C4-2B (cell line): ENCODE measurements at regions not wholly inside any gene's neighbourhood (a gene's known extent, or its start where the extent isn't known, plus 50 kb on each side); places are given as distances from the start of the nearest gene placed in this dataset.

Experiments used
- H3K27ac ChIP-seq: fragments of 450-650 bp; 2 replicates; pipeline ENCODE4 v1.5.1; 2017
- CTCF ChIP-seq: fragments of 450-650 bp; conservative IDR thresholded peaks from 2 replicates; pipeline ENCODE4 v1.5.1; 2017; ENCODE audit warnings: mild to moderate bottlenecking
- ZFX ChIP-seq: fragments of 450-650 bp; IDR thresholded peaks from 2 replicates; pipeline ENCODE4 v1.6.1; 2017

GRCh38 chr13:50152224-50152623, 137.0 kb downstream of the KCNRG start:
- no peak overlapping the region for H3K27ac ChIP-seq
- TF ChIP-seq CTCF (no peak), ZFX (no peak)

DNA sequence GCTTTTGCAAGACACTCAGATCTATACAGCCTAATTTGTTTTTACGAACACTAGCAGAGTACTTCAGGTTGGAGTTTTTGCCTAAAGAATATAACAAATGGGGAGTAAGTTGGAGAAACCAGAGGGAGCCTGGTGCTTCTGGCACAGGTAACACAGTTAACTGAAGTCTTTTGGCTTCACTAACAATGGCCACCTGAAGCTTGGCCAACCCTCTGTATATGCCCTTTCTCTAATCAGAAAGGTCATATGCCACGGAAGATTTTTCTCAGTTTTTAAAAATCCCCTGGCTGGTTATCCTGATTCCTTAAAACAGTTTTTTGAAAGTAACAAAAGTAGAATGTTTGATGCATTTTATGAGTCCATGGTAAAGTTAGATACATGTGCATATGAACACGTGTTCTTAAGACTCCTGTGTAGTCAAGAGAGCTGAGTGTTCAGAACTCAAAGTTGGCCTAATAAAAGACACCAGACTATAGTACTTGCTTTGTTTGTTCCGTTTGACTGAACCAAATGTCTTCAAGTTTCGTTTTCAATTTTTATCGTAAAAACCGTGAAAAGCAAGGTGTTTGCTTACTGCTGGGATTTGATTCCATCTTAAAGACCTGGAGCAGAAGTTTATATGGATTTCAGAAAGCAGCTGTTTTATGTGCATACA, 137.5 kb downstream of the KCNRG start:
- H3K27ac ChIP-seq = no peak overlapping the region
- TF ChIP-seq CTCF (no peak), ZFX (no peak)

GRCh38 chr13:50153401-50153800, 138.2 kb downstream of the KCNRG start:
- TF ChIP-seq ZFX (no peak), CTCF (no peak)
- no peak overlapping the region for H3K27ac ChIP-seq

GRCh38 chr13:50153876-50154275, 138.6 kb downstream of the KCNRG start:
- no peak overlapping the region for H3K27ac ChIP-seq
- TF ChIP-seq ZFX = no peak

GRCh38 chr13:50154697-50155096, 139.5 kb downstream of the KCNRG start:
- no peak for TF ChIP-seq CTCF
- TF ChIP-seq ZFX = no peak
- H3K27ac ChIP-seq = no peak overlapping the region

GRCh38 chr13:50156140-50156539, 140.9 kb downstream of the KCNRG start:
- no peak overlapping the region for H3K27ac ChIP-seq
- TF ChIP-seq CTCF (no peak), ZFX (no peak)

- no peak overlapping the region for H3K27ac ChIP-seq
These were observed 141.4 kb downstream of the KCNRG start for GRCh38 chr13:50156561-50157127.

More at GRCh38 chr13:50156561-50157127, 141.4 kb downstream of the KCNRG start:
- TF ChIP-seq CTCF (no peak), ZFX (no peak)
